NB4 (cell line): ENCODE measurements at regions not wholly inside any gene's neighbourhood (a gene's known extent, or its start where the extent isn't known, plus 50 kb on each side); places are given as distances from the start of the nearest gene placed in this dataset.

Experiments
- DNase-seq: peaks from one replicate; pipeline ENCODE4 v3.0.0; 2010; ENCODE audit warnings: low read depth
- H3K4me3 ChIP-seq: one replicate; pipeline ENCODE4 v1.5.1; 2011; ENCODE audit warnings: mild to moderate bottlenecking, low read depth, low read length, moderate library complexity
- MYC ChIP-seq: IDR thresholded peaks from 2 replicates; pipeline ENCODE4 v1.6.1; 2011; ENCODE audit warnings: low read depth, low read length
- POLR2A ChIP-seq: IDR thresholded peaks from 2 replicates; pipeline ENCODE4 v1.6.1; 2011; ENCODE audit warnings: mild to moderate bottlenecking; ENCODE audit not compliant: insufficient read length; ENCODE audit errors: extremely low read depth
- TF ChIP-seq, protein P1 (sequence below): IDR thresholded peaks from one replicate; pipeline ENCODE4 v1.5.1; 2012; ENCODE audit warnings: low read depth, low read length
- TF ChIP-seq, protein P2 (sequence below): IDR thresholded peaks from 2 replicates; pipeline ENCODE4 v1.6.1; 2011; ENCODE audit warnings: low read depth, low read length

DNA sequence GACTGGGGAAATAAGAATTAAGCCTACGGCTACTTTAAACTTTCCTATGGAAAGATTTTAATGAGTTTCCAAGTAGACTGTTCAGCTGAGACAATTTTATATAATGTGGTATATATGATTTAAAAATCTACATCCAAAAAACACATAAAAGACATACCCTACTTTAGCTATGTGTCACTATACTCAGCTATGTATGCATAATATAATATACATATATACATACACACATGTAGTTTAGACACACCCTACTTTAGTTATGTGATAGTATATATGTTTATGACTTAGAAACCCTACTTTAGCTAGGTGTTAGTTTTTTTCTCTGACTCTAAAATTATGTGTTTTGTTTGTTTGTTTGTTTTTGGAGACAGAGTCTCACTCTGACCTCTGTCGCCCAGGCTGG, 100.5 kb upstream of the DAB2 start:
- no peak for TF ChIP-seq POLR2A
- TF ChIP-seq, protein P1, sequence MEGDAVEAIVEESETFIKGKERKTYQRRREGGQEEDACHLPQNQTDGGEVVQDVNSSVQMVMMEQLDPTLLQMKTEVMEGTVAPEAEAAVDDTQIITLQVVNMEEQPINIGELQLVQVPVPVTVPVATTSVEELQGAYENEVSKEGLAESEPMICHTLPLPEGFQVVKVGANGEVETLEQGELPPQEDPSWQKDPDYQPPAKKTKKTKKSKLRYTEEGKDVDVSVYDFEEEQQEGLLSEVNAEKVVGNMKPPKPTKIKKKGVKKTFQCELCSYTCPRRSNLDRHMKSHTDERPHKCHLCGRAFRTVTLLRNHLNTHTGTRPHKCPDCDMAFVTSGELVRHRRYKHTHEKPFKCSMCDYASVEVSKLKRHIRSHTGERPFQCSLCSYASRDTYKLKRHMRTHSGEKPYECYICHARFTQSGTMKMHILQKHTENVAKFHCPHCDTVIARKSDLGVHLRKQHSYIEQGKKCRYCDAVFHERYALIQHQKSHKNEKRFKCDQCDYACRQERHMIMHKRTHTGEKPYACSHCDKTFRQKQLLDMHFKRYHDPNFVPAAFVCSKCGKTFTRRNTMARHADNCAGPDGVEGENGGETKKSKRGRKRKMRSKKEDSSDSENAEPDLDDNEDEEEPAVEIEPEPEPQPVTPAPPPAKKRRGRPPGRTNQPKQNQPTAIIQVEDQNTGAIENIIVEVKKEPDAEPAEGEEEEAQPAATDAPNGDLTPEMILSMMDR, result no peak
- no peak for TF ChIP-seq MYC
- TF ChIP-seq, protein P2, sequence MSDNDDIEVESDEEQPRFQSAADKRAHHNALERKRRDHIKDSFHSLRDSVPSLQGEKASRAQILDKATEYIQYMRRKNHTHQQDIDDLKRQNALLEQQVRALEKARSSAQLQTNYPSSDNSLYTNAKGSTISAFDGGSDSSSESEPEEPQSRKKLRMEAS, result no peak
- H3K4me3 ChIP-seq, result no peak overlapping the region
- DNase-seq, result no peak

DNA sequence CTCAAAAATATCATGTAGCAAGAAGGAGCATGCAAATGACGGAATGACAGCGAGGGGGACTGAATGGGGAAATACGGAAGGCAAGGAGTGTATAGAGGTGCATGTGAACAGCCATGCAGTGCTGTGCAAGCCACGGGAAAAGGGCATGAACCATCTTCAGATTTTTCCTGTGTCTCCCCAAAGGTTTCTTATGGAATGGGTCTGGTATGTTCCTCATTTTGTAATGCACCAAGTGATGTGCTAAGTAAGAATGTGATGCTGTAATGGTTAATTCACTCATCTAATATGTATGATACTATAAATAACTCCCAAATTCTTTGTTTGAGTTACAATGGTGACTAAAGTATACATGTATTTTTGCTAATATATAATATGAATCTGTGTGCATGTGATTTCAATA, 99.0 kb upstream of the DAB2 start:
- no peak for DNase-seq
- TF ChIP-seq, protein P2, result no peak
- TF ChIP-seq MYC (no peak), POLR2A (no peak)

DNA sequence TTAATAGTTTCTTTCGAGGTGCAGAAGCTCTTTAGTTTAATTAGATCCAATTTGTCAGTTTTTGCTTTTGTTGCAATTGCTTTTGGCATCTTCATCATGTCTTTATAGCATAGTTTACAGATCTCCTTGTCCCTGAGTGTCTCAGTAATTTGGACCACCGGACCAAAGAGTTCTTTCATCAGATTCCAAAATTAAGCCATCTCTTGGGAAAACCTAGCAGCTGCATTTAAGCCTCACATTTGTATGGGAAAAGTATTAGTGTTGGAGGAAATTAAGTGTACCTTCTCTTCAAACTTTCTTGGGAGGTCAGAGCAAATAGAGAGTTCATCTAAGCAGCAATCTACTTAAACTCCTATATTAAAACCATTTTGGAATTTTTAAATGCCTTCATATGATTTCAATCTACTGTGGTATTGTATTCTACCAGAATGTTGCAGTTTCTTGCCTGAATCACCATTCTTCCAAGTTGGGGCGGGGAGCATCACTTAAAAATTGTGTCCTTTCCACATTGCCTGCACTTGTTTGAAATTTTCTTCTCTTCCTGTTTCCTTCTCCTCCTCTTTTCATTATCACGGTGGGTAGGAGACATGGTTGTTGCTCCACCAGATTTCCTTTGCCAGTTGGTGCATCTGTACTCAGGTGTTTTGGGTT, 97.3 kb upstream of the DAB2 start:
- TF ChIP-seq, protein P2, result no peak
- no peak for TF ChIP-seq POLR2A
- no peak for TF ChIP-seq MYC
- TF ChIP-seq, protein P1, result no peak
- DNase-seq, result no peak
- no peak overlapping the region for H3K4me3 ChIP-seq

More for the DNA sequence above, 99.0 kb upstream of the DAB2 start:
- no peak overlapping the region for H3K4me3 ChIP-seq

DNA sequence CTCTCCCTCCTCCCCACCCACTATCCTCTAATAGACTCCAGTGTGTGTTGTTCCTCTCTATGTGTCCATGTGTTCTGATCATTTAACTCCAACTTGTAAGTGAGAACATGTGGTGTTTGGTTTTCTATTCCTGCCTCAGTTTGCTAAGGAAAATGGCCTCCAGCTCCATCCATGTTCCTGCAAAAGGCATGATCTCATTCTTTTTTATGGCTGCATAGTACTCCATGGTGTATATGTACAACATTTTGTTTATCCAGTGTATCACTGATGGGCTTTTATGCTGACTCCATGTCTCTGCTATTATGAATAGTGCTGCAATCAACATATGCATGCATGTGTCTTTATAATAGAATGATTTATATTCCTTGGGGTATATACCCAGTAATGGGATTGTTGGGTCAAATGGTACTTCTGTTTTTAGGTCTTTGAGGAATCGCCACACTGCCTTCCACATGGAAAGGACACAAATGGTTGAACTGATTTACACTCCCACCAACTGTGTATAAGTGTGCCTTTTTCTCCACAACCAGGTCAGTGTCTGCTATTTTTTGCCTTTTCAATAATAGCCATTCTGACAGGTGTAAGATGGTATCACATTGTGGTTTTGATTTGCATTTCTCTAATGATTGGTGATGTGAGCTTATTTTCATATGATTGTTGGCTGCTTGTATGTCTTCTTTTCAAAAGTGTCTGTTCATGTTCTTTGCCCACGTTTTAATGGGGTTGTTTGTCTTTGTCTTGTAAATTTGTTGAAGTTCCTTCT, 96.5 kb upstream of the DAB2 start:
- DNase-seq, result no peak
- H3K4me3 ChIP-seq, result no peak overlapping the region
- TF ChIP-seq POLR2A, result no peak
- TF ChIP-seq, protein P1, result no peak
- TF ChIP-seq, protein P2, result no peak
- no peak for TF ChIP-seq MYC

DNA sequence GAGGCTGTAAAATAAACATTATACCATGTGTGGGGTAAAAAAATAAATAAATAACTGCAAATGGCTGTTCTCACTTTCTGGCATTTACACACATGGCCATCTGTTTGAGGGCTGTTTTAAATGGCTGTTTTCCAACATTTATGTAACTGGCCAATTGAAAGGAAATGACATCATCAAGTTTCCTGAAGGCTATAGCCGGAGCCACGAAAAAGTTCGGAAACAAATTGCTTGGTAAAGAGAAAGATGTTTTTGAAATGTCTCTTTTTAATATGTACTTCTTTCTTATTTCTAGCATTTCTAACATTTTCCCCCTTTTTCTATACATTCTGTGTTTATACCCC, 95.4 kb upstream of the DAB2 start:
- no peak overlapping the region for H3K4me3 ChIP-seq
- TF ChIP-seq, protein P2, result no peak
- TF ChIP-seq POLR2A, result no peak
- DNase-seq, result no peak

DNA sequence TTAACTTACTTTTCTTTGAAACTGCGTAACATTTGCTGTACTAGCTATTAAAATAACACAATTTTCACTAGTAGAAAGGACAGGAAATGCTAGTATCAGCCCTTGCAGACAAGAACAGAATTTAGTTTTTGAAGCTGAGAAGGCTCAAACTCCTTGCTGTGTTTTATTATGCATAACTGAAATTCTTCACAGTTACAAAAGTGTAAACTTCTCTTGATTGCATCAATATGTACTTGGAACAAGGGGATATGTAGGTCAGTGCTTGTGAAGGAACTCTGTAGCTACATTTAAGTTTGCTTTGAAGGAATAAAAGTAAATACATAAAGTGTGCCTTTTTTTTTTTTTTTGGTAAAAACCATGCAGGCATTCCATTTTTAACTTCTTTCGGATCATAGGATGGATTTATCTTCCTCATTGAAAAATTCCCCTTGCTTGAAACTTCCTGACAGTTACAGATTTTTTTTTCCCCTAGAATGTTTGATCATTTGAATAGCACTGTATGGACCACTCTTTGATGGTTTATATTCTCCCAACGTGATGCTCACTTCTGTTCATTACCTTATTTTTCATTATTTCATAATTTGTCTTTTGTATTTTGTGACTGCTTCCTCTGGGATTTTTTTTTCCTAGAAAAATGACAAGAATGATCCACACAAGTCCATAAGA, 94.9 kb upstream of the DAB2 start:
- TF ChIP-seq MYC (no peak), POLR2A (no peak)
- TF ChIP-seq, protein P1, result no peak
- TF ChIP-seq, protein P2, result no peak
- DNase-seq, result no peak
- no peak overlapping the region for H3K4me3 ChIP-seq
